ENCODE measurements at regions not wholly inside any gene's neighbourhood (a gene's known extent, or its start where the extent isn't known, plus 50 kb on each side); places are given as distances from the start of the nearest gene placed in this dataset.

- TF ChIP-seq, protein P1, sequence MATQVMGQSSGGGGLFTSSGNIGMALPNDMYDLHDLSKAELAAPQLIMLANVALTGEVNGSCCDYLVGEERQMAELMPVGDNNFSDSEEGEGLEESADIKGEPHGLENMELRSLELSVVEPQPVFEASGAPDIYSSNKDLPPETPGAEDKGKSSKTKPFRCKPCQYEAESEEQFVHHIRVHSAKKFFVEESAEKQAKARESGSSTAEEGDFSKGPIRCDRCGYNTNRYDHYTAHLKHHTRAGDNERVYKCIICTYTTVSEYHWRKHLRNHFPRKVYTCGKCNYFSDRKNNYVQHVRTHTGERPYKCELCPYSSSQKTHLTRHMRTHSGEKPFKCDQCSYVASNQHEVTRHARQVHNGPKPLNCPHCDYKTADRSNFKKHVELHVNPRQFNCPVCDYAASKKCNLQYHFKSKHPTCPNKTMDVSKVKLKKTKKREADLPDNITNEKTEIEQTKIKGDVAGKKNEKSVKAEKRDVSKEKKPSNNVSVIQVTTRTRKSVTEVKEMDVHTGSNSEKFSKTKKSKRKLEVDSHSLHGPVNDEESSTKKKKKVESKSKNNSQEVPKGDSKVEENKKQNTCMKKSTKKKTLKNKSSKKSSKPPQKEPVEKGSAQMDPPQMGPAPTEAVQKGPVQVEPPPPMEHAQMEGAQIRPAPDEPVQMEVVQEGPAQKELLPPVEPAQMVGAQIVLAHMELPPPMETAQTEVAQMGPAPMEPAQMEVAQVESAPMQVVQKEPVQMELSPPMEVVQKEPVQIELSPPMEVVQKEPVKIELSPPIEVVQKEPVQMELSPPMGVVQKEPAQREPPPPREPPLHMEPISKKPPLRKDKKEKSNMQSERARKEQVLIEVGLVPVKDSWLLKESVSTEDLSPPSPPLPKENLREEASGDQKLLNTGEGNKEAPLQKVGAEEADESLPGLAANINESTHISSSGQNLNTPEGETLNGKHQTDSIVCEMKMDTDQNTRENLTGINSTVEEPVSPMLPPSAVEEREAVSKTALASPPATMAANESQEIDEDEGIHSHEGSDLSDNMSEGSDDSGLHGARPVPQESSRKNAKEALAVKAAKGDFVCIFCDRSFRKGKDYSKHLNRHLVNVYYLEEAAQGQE (IDR thresholded peaks at IDR 0.05; ENCODE audit: low read depth), result no peak
- TF ChIP-seq ZNF274 (IDR thresholded peaks at IDR 0.05; ENCODE audit: low read depth, low read length) (no peak), SIN3A (IDR thresholded peaks at IDR 0.05; ENCODE audit: low read depth) (no peak), POLR2A (IDR thresholded peaks at IDR 0.05; ENCODE audit: borderline replicate concordance, extremely low read depth, insufficient read depth, insufficient read length) (no peak), EGR1 (IDR thresholded peaks at IDR 0.05; ENCODE audit: low read depth) (no peak), EZH2 (IDR thresholded peaks at IDR 0.05) (no peak), FOSL1 (IDR thresholded peaks at IDR 0.05; ENCODE audit: low read depth) (no peak), CTCF (IDR thresholded peaks at IDR 0.05 in 2 of 3, conservative IDR thresholded peaks at IDR 0.05 in 1 of 3; ENCODE audit: borderline replicate concordance in 1 of 3, insufficient read depth in 1 of 3, low read depth in 2 of 3, low read length in 2 of 3) (no peak), POLR2AphosphoS5 (IDR thresholded peaks at IDR 0.05; ENCODE audit: low read depth, low read length) (no peak), SP1 (IDR thresholded peaks at IDR 0.05; ENCODE audit: low read depth) (no peak), ATF3 (IDR thresholded peaks at IDR 0.05) (no peak)
These were observed 384.7 kb upstream of the EEF2KMT start for GRCh38 chr16:5482256-5482655.
